CD8-positive, alpha-beta memory T cell (primary cell): ENCODE measurements at regions not wholly inside any gene's neighbourhood (a gene's known extent, or its start where the extent isn't known, plus 50 kb on each side); places are given as distances from the start of the nearest gene placed in this dataset.

Experiments used
- CTCF ChIA-PET: fragments of 350-600 bp; sonication (Branson Sonifier 250); formaldehyde crosslinking; loops from one replicate; lab custom pipeline; 2021; ENCODE audit warnings: antibody characterized with exemption; lab: Charles Lee
- POLR2A ChIA-PET: fragments of 350-600 bp; sonication (Branson Sonifier 250); formaldehyde crosslinking; loops from one replicate; lab custom pipeline; 2021; ENCODE audit warnings: antibody characterized with exemption; lab: Charles Lee
- DNase-seq, 5 donors: peaks; one replicate each; pipeline versions ENCODE4 v3.0.0 to v3.0.0-alpha.2; 2020 to 2022; ENCODE audit warnings: mixed read lengths in 1 of 5
- H3K27ac ChIP-seq: one replicate; pipeline ENCODE4 v1.7.0; 2013; ENCODE audit warnings: low read depth, mild to moderate bottlenecking, low read length, moderate library complexity
- H3K27me3 ChIP-seq: 2 replicates; pipeline ENCODE4 v1.7.0; 2013; ENCODE audit warnings: low read length, mild to moderate bottlenecking; ENCODE audit not compliant: insufficient read depth, poor library complexity, severe bottlenecking
- H3K36me3 ChIP-seq: 2 replicates; pipeline ENCODE4 v1.7.0; 2013; ENCODE audit warnings: mild to moderate bottlenecking, low read length, moderate library complexity; ENCODE audit not compliant: insufficient read depth
- H3K4me1 ChIP-seq: 2 replicates; pipeline ENCODE4 v1.7.0; 2013; ENCODE audit warnings: mild to moderate bottlenecking, low read length, moderate library complexity; ENCODE audit not compliant: insufficient read depth
- H3K4me3 ChIP-seq: 2 replicates; pipeline ENCODE4 v1.7.0; 2013; ENCODE audit warnings: mild to moderate bottlenecking, low read length
- H3K9me3 ChIP-seq: 2 replicates; pipeline ENCODE4 v1.7.0; 2013; ENCODE audit warnings: mild to moderate bottlenecking, low read length
- H3K27ac Mint-ChIP-seq, 8 donors: one replicate each; pipeline ENCODE4 v1.8.0; 2020 to 2021; ENCODE audit warnings: mixed read lengths in 8 of 8, mild to moderate bottlenecking in 6 of 8, inconsistent platforms in 3 of 8, moderate library complexity in 3 of 8
- H3K27me3 Mint-ChIP-seq, 2 donors: one replicate each; pipeline ENCODE4 v1.8.0; 2020 to 2021; ENCODE audit warnings: mixed read lengths in 2 of 2, mild to moderate bottlenecking in 1 of 2, moderate library complexity in 1 of 2
- H3K36me3 Mint-ChIP-seq, 3 donors: one replicate each; pipeline ENCODE4 v1.8.0; 2020 to 2021; ENCODE audit warnings: mixed read lengths in 3 of 3, inconsistent platforms in 1 of 3, mild to moderate bottlenecking in 1 of 3
- H3K4me1 Mint-ChIP-seq, 3 donors: one replicate each; pipeline ENCODE4 v1.8.0; 2020 to 2021; ENCODE audit warnings: mixed read lengths in 3 of 3, inconsistent platforms in 1 of 3, mild to moderate bottlenecking in 1 of 3
- H3K4me3 Mint-ChIP-seq, 7 donors: one replicate each; pipeline ENCODE4 v1.8.0; 2020 to 2021; ENCODE audit warnings: mixed read lengths in 7 of 7, mild to moderate bottlenecking in 6 of 7, moderate library complexity in 4 of 7, inconsistent platforms in 2 of 7
- H3K9me3 Mint-ChIP-seq, 5 donors: one replicate each; pipeline ENCODE4 v1.8.0; 2020 to 2022; ENCODE audit warnings: mixed read lengths in 5 of 5, mild to moderate bottlenecking in 3 of 5, moderate library complexity in 2 of 5, inconsistent platforms in 1 of 5

GRCh38 chr2:235320326-235320725 is 173.5 kb upstream of the AGAP1 start:
- H3K36me3 Mint-ChIP-seq = no peaks in the 10 kb centered on the region
- no peaks in the 10 kb centered on the region for H3K36me3 ChIP-seq
- CTCF ChIA-PET = no interaction called here

GRCh38 chr2:235324324-235324723 is 169.5 kb upstream of the AGAP1 start:
- Mint-ChIP-seq H3K36me3 (no peaks in the 10 kb centered on the region), H3K27me3 (peaks cover 15 to 28% of the 10 kb centered on the region in 2 donors)

More at GRCh38 chr2:235320326-235320725, 173.5 kb upstream of the AGAP1 start:
- no peaks in the 10 kb centered on the region for H3K4me1 Mint-ChIP-seq
- DNase-seq = no peak
- Histone ChIP-seq H3K4me1 (no peaks in the 10 kb centered on the region), H3K27me3 (no peaks in the 10 kb centered on the region), H3K27ac (no peak overlapping the region), H3K9me3 (no peaks in the 10 kb centered on the region), H3K4me3 (no peak overlapping the region)
- H3K9me3 Mint-ChIP-seq = peaks cover 0 to 2% (median 0%) of the 10 kb centered on the region in 5 donors
- POLR2A ChIA-PET = no interaction called here
- peaks cover 13 to 20% of the 10 kb centered on the region in 2 donors for H3K27me3 Mint-ChIP-seq
- no peak overlapping the region for H3K4me3 Mint-ChIP-seq
- H3K27ac Mint-ChIP-seq = no peak overlapping the region

GRCh38 chr2:235325151-235325550 is 168.7 kb upstream of the AGAP1 start:
- no peak overlapping the region for H3K27ac Mint-ChIP-seq
- no peak overlapping the region for H3K27ac ChIP-seq
- H3K4me3 Mint-ChIP-seq = no peak overlapping the region
- H3K27me3 ChIP-seq = no peaks in the 10 kb centered on the region
- H3K36me3 ChIP-seq = no peaks in the 10 kb centered on the region
- POLR2A ChIA-PET = no interaction called here
- H3K36me3 Mint-ChIP-seq = no peaks in the 10 kb centered on the region
- CTCF ChIA-PET = no interaction called here
- no peak for DNase-seq
- H3K9me3 ChIP-seq = no peaks in the 10 kb centered on the region
- H3K4me1 ChIP-seq = no peaks in the 10 kb centered on the region
- H3K4me3 ChIP-seq = no peak overlapping the region
- peaks cover 15 to 28% of the 10 kb centered on the region in 2 donors for H3K27me3 Mint-ChIP-seq
- H3K4me1 Mint-ChIP-seq = no peaks in the 10 kb centered on the region
- peaks cover 0 to 2% (median 0%) of the 10 kb centered on the region in 5 donors for H3K9me3 Mint-ChIP-seq

More at GRCh38 chr2:235324324-235324723, 169.5 kb upstream of the AGAP1 start:
- no peak overlapping the region for H3K4me3 Mint-ChIP-seq
- ChIA-PET POLR2A (no interaction called here), CTCF (no interaction called here)
- no peaks in the 10 kb centered on the region for H3K4me1 ChIP-seq
- no peak overlapping the region for H3K27ac ChIP-seq
- no peaks in the 10 kb centered on the region for H3K27me3 ChIP-seq
- no peaks in the 10 kb centered on the region for H3K36me3 ChIP-seq
- no peak for DNase-seq
- no peak overlapping the region for H3K27ac Mint-ChIP-seq
- no peaks in the 10 kb centered on the region for H3K9me3 ChIP-seq
- H3K4me3 ChIP-seq = no peak overlapping the region
- no peaks in the 10 kb centered on the region for H3K4me1 Mint-ChIP-seq
- peaks cover 0 to 2% (median 0%) of the 10 kb centered on the region in 5 donors for H3K9me3 Mint-ChIP-seq

- POLR2A ChIA-PET = no interaction called here
- Histone ChIP-seq H3K4me1 (no peaks in the 10 kb centered on the region), H3K9me3 (no peaks in the 10 kb centered on the region), H3K27ac (no peak overlapping the region), H3K4me3 (no peak overlapping the region), H3K36me3 (no peaks in the 10 kb centered on the region), H3K27me3 (no peaks in the 10 kb centered on the region)
- H3K4me1 Mint-ChIP-seq = no peaks in the 10 kb centered on the region
- no peak for DNase-seq
- peaks cover 17 to 32% of the 10 kb centered on the region in 2 donors for H3K27me3 Mint-ChIP-seq
- no peaks in the 10 kb centered on the region for H3K9me3 Mint-ChIP-seq
- H3K27ac Mint-ChIP-seq = peak overlapping the region in 1 of 8 donors; percentile 36
- CTCF ChIA-PET = no interaction called here
- H3K36me3 Mint-ChIP-seq = no peaks in the 10 kb centered on the region
- no peak overlapping the region for H3K4me3 Mint-ChIP-seq
Observed at GRCh38 chr2:235328991-235329390, 164.9 kb upstream of the AGAP1 start.

- POLR2A ChIA-PET = no interaction called here
- no peaks in the 10 kb centered on the region for H3K27me3 ChIP-seq
- no peak for DNase-seq
- Mint-ChIP-seq H3K4me1 (no peaks in the 10 kb centered on the region), H3K27me3 (peaks cover 15 to 27% of the 10 kb centered on the region in 2 donors), H3K9me3 (no peaks in the 10 kb centered on the region), H3K27ac (no peak overlapping the region), H3K36me3 (no peaks in the 10 kb centered on the region), H3K4me3 (no peak overlapping the region)
- CTCF ChIA-PET = interaction anchor here (1.0 kb wide), 1 partner anchor 14 kb away, joined by 3 read pairs; no protein-coding TSS in a partner anchor
- no peaks in the 10 kb centered on the region for H3K4me1 ChIP-seq
- H3K27ac ChIP-seq = no peak overlapping the region
- H3K9me3 ChIP-seq = no peaks in the 10 kb centered on the region
- no peak overlapping the region for H3K4me3 ChIP-seq
- no peaks in the 10 kb centered on the region for H3K36me3 ChIP-seq
Observed at GRCh38 chr2:235330775-235331451, 162.9 kb upstream of the AGAP1 start.

- H3K9me3 ChIP-seq = no peaks in the 10 kb centered on the region
- no peak for DNase-seq
- Mint-ChIP-seq H3K9me3 (peaks cover 0 to 2% (median 0%) of the 10 kb centered on the region in 5 donors), H3K27me3 (peaks cover 15 to 27% of the 10 kb centered on the region in 2 donors), H3K36me3 (no peaks in the 10 kb centered on the region), H3K4me3 (no peak overlapping the region), H3K27ac (no peak overlapping the region), H3K4me1 (no peaks in the 10 kb centered on the region)
- no peak overlapping the region for H3K27ac ChIP-seq
- ChIA-PET CTCF (no interaction called here), POLR2A (no interaction called here)
- H3K4me1 ChIP-seq = no peaks in the 10 kb centered on the region
- H3K36me3 ChIP-seq = no peaks in the 10 kb centered on the region
- H3K4me3 ChIP-seq = no peak overlapping the region
- no peaks in the 10 kb centered on the region for H3K27me3 ChIP-seq
Observed at GRCh38 chr2:235332240-235332890, 161.5 kb upstream of the AGAP1 start.

- Histone ChIP-seq H3K4me3 (no peak overlapping the region), H3K27me3 (no peaks in the 10 kb centered on the region), H3K9me3 (no peaks in the 10 kb centered on the region), H3K4me1 (no peaks in the 10 kb centered on the region), H3K36me3 (no peaks in the 10 kb centered on the region), H3K27ac (no peak overlapping the region)
- ChIA-PET CTCF (no interaction called here), POLR2A (no interaction called here)
- Mint-ChIP-seq H3K4me1 (no peaks in the 10 kb centered on the region), H3K36me3 (no peaks in the 10 kb centered on the region), H3K27me3 (peaks cover 15 to 27% of the 10 kb centered on the region in 2 donors), H3K4me3 (no peak overlapping the region), H3K27ac (no peak overlapping the region), H3K9me3 (peaks cover 0 to 5% (median 3%) of the 10 kb centered on the region in 5 donors)
- no peak for DNase-seq
Observed at GRCh38 chr2:235333076-235333475, 160.8 kb upstream of the AGAP1 start.

GRCh38 chr2:235334179-235334578 is 159.7 kb upstream of the AGAP1 start:
- no peak overlapping the region for H3K27ac ChIP-seq
- DNase-seq = no peak
- CTCF ChIA-PET = no interaction called here
- H3K4me1 Mint-ChIP-seq = no peaks in the 10 kb centered on the region
- H3K9me3 ChIP-seq = no peaks in the 10 kb centered on the region
- no peaks in the 10 kb centered on the region for H3K27me3 ChIP-seq
- H3K36me3 Mint-ChIP-seq = no peaks in the 10 kb centered on the region
- POLR2A ChIA-PET = no interaction called here
- H3K4me3 ChIP-seq = no peak overlapping the region
- no peaks in the 10 kb centered on the region for H3K4me1 ChIP-seq
- no peak overlapping the region for H3K27ac Mint-ChIP-seq
- H3K27me3 Mint-ChIP-seq = peaks cover 15 to 27% of the 10 kb centered on the region in 2 donors
- peaks cover 0 to 11% (median 6%) of the 10 kb centered on the region in 5 donors for H3K9me3 Mint-ChIP-seq
- no peak overlapping the region for H3K4me3 Mint-ChIP-seq
- no peaks in the 10 kb centered on the region for H3K36me3 ChIP-seq
